Loucy (cell line): ENCODE measurements at regions not wholly inside any gene's neighbourhood (a gene's known extent, or its start where the extent isn't known, plus 50 kb on each side); places are given as distances from the start of the nearest gene placed in this dataset.

Experiments
- H2AFZ ChIP-seq: fragments of 200-600 bp; sonication (generic); 2 replicates; pipeline ENCODE4 v1.6.0; 2016; ENCODE audit warnings: antibody characterized with exemption, mild to moderate bottlenecking, low read length, moderate library complexity
- H3F3A ChIP-seq: fragments of 200-600 bp; 2 replicates; pipeline ENCODE4 v1.6.0; 2016; ENCODE audit warnings: antibody characterized with exemption, low read depth, mild to moderate bottlenecking
- H3K27me3 ChIP-seq: fragments of 200-600 bp; sonication (generic); 2 replicates; pipeline ENCODE4 v1.6.1; 2014; ENCODE audit warnings: low read length, mild to moderate bottlenecking; ENCODE audit not compliant: insufficient read depth, poor library complexity, severe bottlenecking
- H3K36me3 ChIP-seq: fragments of 200-600 bp; sonication (generic); 2 replicates; pipeline ENCODE4 v1.6.1; 2016; ENCODE audit warnings: low read length; ENCODE audit not compliant: insufficient read depth
- H3K4me1 ChIP-seq: fragments of 200-600 bp; sonication (generic); 2 replicates; pipeline ENCODE4 v1.5.1; 2014; ENCODE audit warnings: low read length, mild to moderate bottlenecking; ENCODE audit not compliant: insufficient read depth, poor library complexity, severe bottlenecking
- H3K4me2 ChIP-seq: fragments of 200-600 bp; sonication (generic); 2 replicates; pipeline ENCODE4 v1.6.0; 2014; ENCODE audit warnings: antibody characterized with exemption, low read length, low read depth, mild to moderate bottlenecking; ENCODE audit not compliant: poor library complexity, severe bottlenecking
- H3K4me3 ChIP-seq: fragments of 200-600 bp; sonication (generic); 2 replicates; pipeline ENCODE4 v1.5.1; 2014; ENCODE audit warnings: low read length, mild to moderate bottlenecking, mixed read lengths; ENCODE audit not compliant: poor library complexity, severe bottlenecking
- H3K79me2 ChIP-seq: fragments of 200-600 bp; sonication (generic); 2 replicates; pipeline ENCODE4 v1.6.1; 2014; ENCODE audit warnings: low read length; ENCODE audit not compliant: insufficient read depth
- H3K9ac ChIP-seq: fragments of 200-600 bp; sonication (generic); 2 replicates; pipeline ENCODE4 v1.6.0; 2014; ENCODE audit warnings: mild to moderate bottlenecking, low read depth, low read length, moderate library complexity; ENCODE audit not compliant: poor library complexity, severe bottlenecking
- H3K9me2 ChIP-seq: fragments of 200-600 bp; sonication (generic); replicated peaks from 2 replicates; pipeline ENCODE4 v1.6.1; 2016; ENCODE audit warnings: low read depth, low read length, mixed read lengths
- H3K9me3 ChIP-seq: fragments of 200-600 bp; sonication (generic); 2 replicates; pipeline ENCODE4 v1.6.1; 2014; ENCODE audit warnings: mild to moderate bottlenecking, antibody characterized with exemption, low read length, low read depth; ENCODE audit not compliant: insufficient read depth
- H4K20me1 ChIP-seq: fragments of 200-600 bp; sonication (generic); 2 replicates; pipeline ENCODE4 v1.6.0; 2014; ENCODE audit warnings: antibody characterized with exemption, low read length, mild to moderate bottlenecking; ENCODE audit not compliant: insufficient read depth, poor library complexity, severe bottlenecking
- CTCF ChIP-seq: fragments of 200-600 bp; sonication (generic); conservative IDR thresholded peaks from 2 replicates; pipeline ENCODE4 v1.5.1; 2014; ENCODE audit warnings: mild to moderate bottlenecking, antibody characterized with exemption, low read length
- EZH2phosphoT487 ChIP-seq: fragments of 200-600 bp; IDR thresholded peaks from 2 replicates; pipeline ENCODE4 v1.6.1; 2018; ENCODE audit warnings: antibody characterized with exemption, mild to moderate bottlenecking, moderate library complexity, borderline replicate concordance

GRCh38 chr16:5442986-5443385, 345.4 kb upstream of the EEF2KMT start:
- Histone ChIP-seq H3K9me3 (no peaks in the 10 kb centered on the region), H4K20me1 (no peaks in the 10 kb centered on the region), H3K4me1 (no peaks in the 10 kb centered on the region), H3K79me2 (no peaks in the 10 kb centered on the region), H3K36me3 (no peaks in the 10 kb centered on the region), H3F3A (no peaks in the 10 kb centered on the region), H3K9ac (no peak overlapping the region), H3K4me3 (no peak overlapping the region), H2AFZ (no peak overlapping the region), H3K27me3 (no peaks in the 10 kb centered on the region), H3K4me2 (no peak overlapping the region), H3K9me2 (no peaks in the 10 kb centered on the region)
- TF ChIP-seq CTCF (no peak), EZH2phosphoT487 (no peak)

GRCh38 chr16:5442054-5442453, 344.5 kb upstream of the EEF2KMT start:
- Histone ChIP-seq H2AFZ (no peak overlapping the region), H4K20me1 (no peaks in the 10 kb centered on the region), H3K79me2 (no peaks in the 10 kb centered on the region), H3K4me1 (no peaks in the 10 kb centered on the region), H3K36me3 (no peaks in the 10 kb centered on the region), H3K4me2 (no peak overlapping the region), H3K9ac (no peak overlapping the region), H3K4me3 (no peak overlapping the region), H3K9me2 (no peaks in the 10 kb centered on the region), H3K9me3 (no peaks in the 10 kb centered on the region), H3F3A (no peaks in the 10 kb centered on the region), H3K27me3 (no peaks in the 10 kb centered on the region)
- TF ChIP-seq CTCF (no peak), EZH2phosphoT487 (no peak)

- Histone ChIP-seq H3K79me2 (no peaks in the 10 kb centered on the region), H3K27me3 (no peaks in the 10 kb centered on the region), H3K9me2 (no peaks in the 10 kb centered on the region), H3K4me1 (no peaks in the 10 kb centered on the region), H3K9ac (no peak overlapping the region), H3K4me2 (no peak overlapping the region), H3K4me3 (no peak overlapping the region), H4K20me1 (no peaks in the 10 kb centered on the region), H3K36me3 (no peaks in the 10 kb centered on the region), H3F3A (no peaks in the 10 kb centered on the region), H3K9me3 (no peaks in the 10 kb centered on the region), H2AFZ (no peak overlapping the region)
- TF ChIP-seq EZH2phosphoT487 (no peak), CTCF (no peak)
Observed at GRCh38 chr16:5438591-5438990, 341.0 kb upstream of the EEF2KMT start.
